ENCODE measurements at regions not wholly inside any gene's neighbourhood (a gene's known extent, or its start where the extent isn't known, plus 50 kb on each side); places are given as distances from the start of the nearest gene placed in this dataset.
A peak's percentile ranks its signal among the peaks of the same experiment; 100 is the strongest.
"Not testable (repeated sequence)": the region's sequence is repeated elsewhere in the genome, so short reads cannot be mapped to it uniquely, and the experiment has no call there.

DNA sequence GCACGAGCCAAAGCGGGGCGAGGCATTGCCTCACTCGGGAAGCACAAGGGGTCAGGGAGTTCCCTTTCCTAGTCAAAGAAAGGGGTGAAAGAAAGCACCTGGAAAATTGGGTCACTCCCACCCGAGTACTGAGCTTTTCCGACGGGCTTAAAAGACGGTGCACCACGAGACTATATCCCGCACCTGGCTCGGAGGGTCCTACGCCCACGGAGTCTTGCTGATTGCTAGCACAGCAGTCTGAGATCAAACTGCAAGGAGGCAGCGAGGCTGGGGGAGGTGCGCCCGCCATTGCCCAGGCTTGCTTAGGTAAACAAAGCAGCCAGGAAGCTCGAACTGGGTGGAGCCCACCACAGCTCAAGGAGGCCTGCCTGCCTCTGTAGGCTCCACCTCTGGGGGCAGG lies 172.2 kb upstream of the KCNH8 start:
- H3K4me1 ChIP-seq (ENCODE audit: control insufficient read depth in 2 of 2, insufficient read depth in 2 of 2, low read length in 2 of 2); intact Hi-C loops (cut with micrococcal nuclease); DNase-seq; H3K27me3 ChIP-seq (ENCODE audit: control insufficient read depth in 2 of 2, insufficient read depth in 2 of 2, low read length in 2 of 2); POLR2A ChIA-PET; H3K4me1 Mint-ChIP-seq; H3K27ac Mint-ChIP-seq; H3K4me3 Mint-ChIP-seq; H3K36me3 ChIP-seq (ENCODE audit: control insufficient read depth in 2 of 3, insufficient read depth in 3 of 3, low read length in 3 of 3); H3K4me3 ChIP-seq (ENCODE audit: low read length); H3K27ac ChIP-seq (ENCODE audit: low read depth, low read length); CTCF ChIA-PET; H3K9me3 ChIP-seq (ENCODE audit: control insufficient read depth in 2 of 3, low read length in 3 of 3); ATAC-seq: not testable (repeated sequence)
- H3K9me3 Mint-ChIP-seq, result peaks cover 0 to 49% (median 18%) of the 10 kb centered on the region in 11 donors
- peaks cover 2 to 11% (median 5%) of the 10 kb centered on the region in 5 donors for H3K36me3 Mint-ChIP-seq
- peaks cover 2 to 10% (median 7%) of the 10 kb centered on the region in 5 donors for H3K27me3 Mint-ChIP-seq

DNA sequence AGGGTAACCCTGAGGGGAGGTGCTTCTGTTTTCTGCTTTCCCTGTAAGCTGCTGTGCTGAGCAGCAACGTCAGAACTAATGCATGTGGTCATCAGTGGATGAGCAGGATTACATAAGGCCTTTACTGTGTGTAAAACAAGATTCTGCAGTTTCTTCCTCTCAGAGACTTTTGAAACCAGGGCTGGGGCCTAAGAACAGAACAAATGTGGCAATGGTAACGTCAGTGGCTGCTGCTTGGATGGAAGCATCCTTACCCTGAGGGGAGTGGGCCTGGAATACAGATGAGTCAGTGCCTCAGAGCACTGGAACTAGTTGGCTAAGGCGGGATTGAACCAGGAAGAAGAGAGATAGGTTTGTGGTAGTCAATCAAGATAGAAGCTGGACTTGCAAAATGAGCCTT lies 180.2 kb upstream of the KCNH8 start:
- H3K4me3 ChIP-seq (ENCODE audit: low read length), result no peak overlapping the region
- H3K9me3 Mint-ChIP-seq, result peaks cover 0 to 24% (median 3%) of the 10 kb centered on the region in 11 donors
- DNase-seq, result no peak
- no peaks in the 10 kb centered on the region for H3K4me1 ChIP-seq (ENCODE audit: control insufficient read depth in 2 of 2, insufficient read depth in 2 of 2, low read length in 2 of 2)
- intact Hi-C loops (cut with micrococcal nuclease), result no loop called here
- ChIA-PET POLR2A (no interaction called here), CTCF (no interaction called here)
- H3K27me3 Mint-ChIP-seq, result peaks cover 0 to 6% (median 0%) of the 10 kb centered on the region in 5 donors
- no peak overlapping the region for H3K27ac ChIP-seq (ENCODE audit: low read depth, low read length)
- no peaks in the 10 kb centered on the region for H3K27me3 ChIP-seq (ENCODE audit: control insufficient read depth in 2 of 2, insufficient read depth in 2 of 2, low read length in 2 of 2)
- no peaks in the 10 kb centered on the region for H3K4me1 Mint-ChIP-seq
- no peaks in the 10 kb centered on the region for H3K36me3 ChIP-seq (ENCODE audit: control insufficient read depth in 2 of 3, insufficient read depth in 3 of 3, low read length in 3 of 3)
- peak overlapping the region in 1 of 9 donors; percentile 66 for H3K27ac Mint-ChIP-seq
- no peak overlapping the region for H3K4me3 Mint-ChIP-seq
- no peaks in the 10 kb centered on the region for H3K9me3 ChIP-seq (ENCODE audit: control insufficient read depth in 2 of 3, low read length in 3 of 3)
- no peak for ATAC-seq
- H3K36me3 Mint-ChIP-seq, result peaks cover 0 to 5% (median 0%) of the 10 kb centered on the region in 5 donors

DNA sequence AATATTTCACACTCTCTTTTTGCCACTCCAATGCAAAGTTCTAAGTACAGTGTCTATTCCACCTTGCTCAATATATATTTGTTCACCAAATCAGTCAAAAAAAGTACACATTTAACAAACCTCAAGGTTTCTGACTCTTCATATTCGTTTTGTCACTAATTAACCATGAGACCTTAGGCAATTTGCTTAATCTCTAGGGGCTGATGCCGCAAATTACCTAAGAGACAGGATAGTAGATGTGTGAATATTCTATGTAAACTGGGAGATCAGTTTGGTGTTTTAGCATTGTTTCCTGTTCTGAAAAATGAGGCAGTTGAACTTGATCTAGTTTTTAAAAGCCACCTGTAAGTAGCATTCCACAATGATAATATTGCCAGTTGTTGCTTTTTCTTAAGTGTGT lies 182.5 kb upstream of the KCNH8 start:
- Histone ChIP-seq H3K9me3 (ENCODE audit: control insufficient read depth in 2 of 3, low read length in 3 of 3) (no peaks in the 10 kb centered on the region), H3K27ac (ENCODE audit: low read depth, low read length) (no peak overlapping the region), H3K36me3 (ENCODE audit: control insufficient read depth in 2 of 3, insufficient read depth in 3 of 3, low read length in 3 of 3) (no peaks in the 10 kb centered on the region), H3K4me3 (ENCODE audit: low read length) (no peak overlapping the region), H3K27me3 (ENCODE audit: control insufficient read depth in 2 of 2, insufficient read depth in 2 of 2, low read length in 2 of 2) (no peaks in the 10 kb centered on the region), H3K4me1 (ENCODE audit: control insufficient read depth in 2 of 2, insufficient read depth in 2 of 2, low read length in 2 of 2) (no peaks in the 10 kb centered on the region)
- Mint-ChIP-seq H3K36me3 (peaks cover 0 to 5% (median 0%) of the 10 kb centered on the region in 5 donors), H3K27ac (no peak overlapping the region), H3K27me3 (peaks cover 0 to 6% (median 4%) of the 10 kb centered on the region in 5 donors), H3K4me3 (no peak overlapping the region), H3K4me1 (no peaks in the 10 kb centered on the region), H3K9me3 (peaks cover 0 to 12% (median 4%) of the 10 kb centered on the region in 11 donors)
- ChIA-PET CTCF (no interaction called here), POLR2A (no interaction called here)
- no peak for DNase-seq
- intact Hi-C loops (cut with micrococcal nuclease), result no loop called here
- no peak for ATAC-seq

DNA sequence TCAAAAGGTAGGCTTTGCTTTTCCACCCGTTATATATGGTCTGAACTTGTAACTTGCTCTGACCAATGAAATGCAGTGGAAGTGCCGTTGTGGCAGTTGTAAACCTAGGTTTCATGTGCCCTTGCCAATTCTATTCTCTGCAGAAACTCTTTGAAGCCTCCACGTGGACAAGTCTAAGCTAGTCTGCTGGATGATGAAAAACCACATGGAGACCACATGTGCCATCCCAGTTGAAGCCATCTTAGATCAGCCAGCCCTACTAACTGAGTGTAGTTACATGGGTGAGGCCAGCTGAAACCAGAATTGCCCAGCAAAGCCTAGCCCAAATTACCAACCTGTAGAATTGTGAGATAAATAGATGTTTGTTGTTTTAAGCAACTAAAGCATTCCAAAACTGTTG lies 183.7 kb upstream of the KCNH8 start:
- H3K36me3 Mint-ChIP-seq, result peaks cover 0 to 5% (median 0%) of the 10 kb centered on the region in 5 donors
- H3K9me3 ChIP-seq (ENCODE audit: control insufficient read depth in 2 of 3, low read length in 3 of 3), result no peaks in the 10 kb centered on the region
- ChIA-PET POLR2A (no interaction called here), CTCF (no interaction called here)
- H3K27me3 ChIP-seq (ENCODE audit: control insufficient read depth in 2 of 2, insufficient read depth in 2 of 2, low read length in 2 of 2), result no peaks in the 10 kb centered on the region
- H3K36me3 ChIP-seq (ENCODE audit: control insufficient read depth in 2 of 3, insufficient read depth in 3 of 3, low read length in 3 of 3), result no peaks in the 10 kb centered on the region
- ATAC-seq, result no peak
- DNase-seq, result no peak
- H3K4me1 Mint-ChIP-seq, result no peaks in the 10 kb centered on the region
- H3K4me1 ChIP-seq (ENCODE audit: control insufficient read depth in 2 of 2, insufficient read depth in 2 of 2, low read length in 2 of 2), result no peaks in the 10 kb centered on the region
- intact Hi-C loops (cut with micrococcal nuclease), result no loop called here
- no peak overlapping the region for H3K27ac Mint-ChIP-seq
- H3K9me3 Mint-ChIP-seq, result peaks cover 0 to 15% (median 6%) of the 10 kb centered on the region in 11 donors
- no peak overlapping the region for H3K4me3 ChIP-seq (ENCODE audit: low read length)
- peaks cover 0 to 6% (median 4%) of the 10 kb centered on the region in 5 donors for H3K27me3 Mint-ChIP-seq
- no peak overlapping the region for H3K4me3 Mint-ChIP-seq
- no peak overlapping the region for H3K27ac ChIP-seq (ENCODE audit: low read depth, low read length)

DNA sequence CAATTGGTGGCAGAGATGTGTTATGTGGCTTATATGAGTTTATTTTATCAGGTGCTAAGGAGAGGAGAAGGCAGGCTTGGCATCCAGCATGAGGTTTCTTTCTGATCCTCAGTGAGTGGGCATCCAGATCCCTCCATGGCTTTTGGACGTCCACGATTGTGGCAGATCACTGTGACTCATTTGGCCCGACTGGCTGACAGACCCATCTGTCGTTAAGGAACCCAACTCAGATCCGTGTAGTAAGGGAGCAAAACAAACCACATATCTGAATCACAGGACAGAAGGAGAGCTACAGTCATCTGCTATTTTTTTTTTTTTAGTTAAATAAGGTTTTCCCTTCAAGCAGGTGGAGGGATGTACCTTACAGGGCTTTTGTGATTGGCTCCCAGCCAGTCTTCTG lies 197.0 kb upstream of the KCNH8 start:
- no peak overlapping the region for H3K27ac ChIP-seq (ENCODE audit: low read depth, low read length)
- H3K27ac Mint-ChIP-seq, result no peak overlapping the region
- ChIA-PET POLR2A (no interaction called here), CTCF (no interaction called here)
- no peak overlapping the region for H3K4me3 Mint-ChIP-seq
- no peaks in the 10 kb centered on the region for H3K36me3 ChIP-seq (ENCODE audit: control insufficient read depth in 2 of 3, insufficient read depth in 3 of 3, low read length in 3 of 3)
- H3K27me3 Mint-ChIP-seq, result peaks cover 4 to 22% (median 9%) of the 10 kb centered on the region in 5 donors
- ATAC-seq (no peak), DNase-seq (no peak)
- no peaks in the 10 kb centered on the region for H3K27me3 ChIP-seq (ENCODE audit: control insufficient read depth in 2 of 2, insufficient read depth in 2 of 2, low read length in 2 of 2)
- H3K4me3 ChIP-seq (ENCODE audit: low read length), result no peak overlapping the region
- peaks cover 0 to 2% (median 0%) of the 10 kb centered on the region in 11 donors for H3K9me3 Mint-ChIP-seq
- intact Hi-C loops (cut with micrococcal nuclease), result no loop called here
- no peaks in the 10 kb centered on the region for H3K4me1 ChIP-seq (ENCODE audit: control insufficient read depth in 2 of 2, insufficient read depth in 2 of 2, low read length in 2 of 2)
- H3K9me3 ChIP-seq (ENCODE audit: control insufficient read depth in 2 of 3, low read length in 3 of 3), result no peaks in the 10 kb centered on the region
- H3K36me3 Mint-ChIP-seq, result no peaks in the 10 kb centered on the region
- H3K4me1 Mint-ChIP-seq, result no peaks in the 10 kb centered on the region

DNA sequence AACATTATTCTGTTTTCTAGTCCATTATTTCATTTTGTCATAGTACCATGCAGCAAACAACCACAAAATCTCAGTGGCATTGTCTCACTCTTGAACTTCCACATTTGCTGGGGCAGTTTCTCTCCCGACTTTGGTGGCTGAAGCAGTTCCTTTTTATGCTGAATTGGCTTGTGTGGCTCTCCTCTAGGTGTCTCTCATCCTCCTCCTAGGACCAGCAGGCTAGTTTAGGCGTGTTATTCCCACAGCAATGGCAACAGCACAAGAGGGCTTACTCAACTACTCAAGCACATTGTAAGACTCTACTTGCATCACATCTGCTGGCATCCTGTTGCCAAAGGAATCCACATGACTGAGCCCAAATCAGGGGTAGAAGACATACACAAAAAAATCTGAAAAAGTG lies 201.8 kb upstream of the KCNH8 start:
- DNase-seq (peak in 1 of 9 donors; percentile 1), ATAC-seq (no peak)
- ChIA-PET CTCF (no interaction called here), POLR2A (no interaction called here)
- intact Hi-C loops (cut with micrococcal nuclease), result no loop called here
- no peak overlapping the region for H3K4me3 ChIP-seq (ENCODE audit: low read length)
- H3K27me3 ChIP-seq (ENCODE audit: control insufficient read depth in 2 of 2, insufficient read depth in 2 of 2, low read length in 2 of 2), result no peaks in the 10 kb centered on the region
- peaks cover 0 to 10% (median 8%) of the 10 kb centered on the region in 11 donors for H3K9me3 Mint-ChIP-seq
- H3K36me3 Mint-ChIP-seq, result peaks cover 0 to 6% (median 0%) of the 10 kb centered on the region in 5 donors
- H3K9me3 ChIP-seq (ENCODE audit: control insufficient read depth in 2 of 3, low read length in 3 of 3), result no peaks in the 10 kb centered on the region
- no peak overlapping the region for H3K27ac ChIP-seq (ENCODE audit: low read depth, low read length)
- peaks cover 4 to 19% (median 9%) of the 10 kb centered on the region in 5 donors for H3K27me3 Mint-ChIP-seq
- no peaks in the 10 kb centered on the region for H3K36me3 ChIP-seq (ENCODE audit: control insufficient read depth in 2 of 3, insufficient read depth in 3 of 3, low read length in 3 of 3)
- H3K4me1 ChIP-seq (ENCODE audit: control insufficient read depth in 2 of 2, insufficient read depth in 2 of 2, low read length in 2 of 2), result no peaks in the 10 kb centered on the region
- H3K4me3 Mint-ChIP-seq, result no peak overlapping the region
- no peaks in the 10 kb centered on the region for H3K4me1 Mint-ChIP-seq
- H3K27ac Mint-ChIP-seq, result peak overlapping the region in 1 of 9 donors; percentile 37

DNA sequence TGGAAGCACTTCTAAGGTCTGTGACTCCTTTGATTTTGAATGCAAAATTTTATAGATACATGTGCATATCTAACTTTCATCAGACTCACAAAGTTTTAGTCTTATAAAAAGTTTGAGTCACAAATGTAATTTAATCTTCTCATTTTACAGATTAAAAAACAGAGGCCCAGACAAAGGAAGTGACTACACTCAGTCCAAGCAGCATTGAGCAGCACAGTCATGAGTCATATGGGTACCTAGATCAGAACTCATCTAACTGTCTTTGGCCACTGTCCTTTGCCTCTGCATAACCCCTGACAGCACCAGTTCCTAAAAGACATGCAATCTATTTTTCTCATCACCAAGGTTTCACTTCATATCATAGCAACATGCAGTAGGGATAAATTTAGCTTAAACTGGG lies 210.7 kb upstream of the KCNH8 start:
- Mint-ChIP-seq H3K4me3 (no peak overlapping the region), H3K27me3 (no peaks in the 10 kb centered on the region), H3K27ac (no peak overlapping the region), H3K4me1 (no peaks in the 10 kb centered on the region), H3K9me3 (peaks cover 0 to 5% (median 3%) of the 10 kb centered on the region in 11 donors), H3K36me3 (no peaks in the 10 kb centered on the region)
- intact Hi-C loops (cut with micrococcal nuclease), result no loop called here
- DNase-seq (no peak), ATAC-seq (no peak)
- Histone ChIP-seq H3K4me3 (ENCODE audit: low read length) (no peak overlapping the region), H3K36me3 (ENCODE audit: control insufficient read depth in 2 of 3, insufficient read depth in 3 of 3, low read length in 3 of 3) (no peaks in the 10 kb centered on the region), H3K4me1 (ENCODE audit: control insufficient read depth in 2 of 2, insufficient read depth in 2 of 2, low read length in 2 of 2) (no peaks in the 10 kb centered on the region), H3K27me3 (ENCODE audit: control insufficient read depth in 2 of 2, insufficient read depth in 2 of 2, low read length in 2 of 2) (no peaks in the 10 kb centered on the region), H3K27ac (ENCODE audit: low read depth, low read length) (no peak overlapping the region), H3K9me3 (ENCODE audit: control insufficient read depth in 2 of 3, low read length in 3 of 3) (no peaks in the 10 kb centered on the region)
- POLR2A ChIA-PET, result no interaction called here
- CTCF ChIA-PET, result no interaction called here
